Activated CD4-positive, alpha-beta T cell treated with anti-CD3 and anti-CD28 coated beads for 36 hours (primary cell): ENCODE measurements at regions not wholly inside any gene's neighbourhood (a gene's known extent, or its start where the extent isn't known, plus 50 kb on each side); places are given as distances from the start of the nearest gene placed in this dataset.

ENCODE experiments used
- ATAC-seq: fragments of 200-7000 bp; cut with Tn5 transposase; one replicate; pipeline ENCODE4 v1.10.0; 2021; ENCODE audit warnings: mild to moderate bottlenecking, moderate library complexity
- CTCF ChIA-PET: fragments of 350-600 bp; sonication (Branson Sonifier 250); formaldehyde crosslinking; loops from one replicate; lab custom pipeline; 2021; ENCODE audit warnings: antibody characterized with exemption; lab: Charles Lee
- POLR2A ChIA-PET: fragments of 350-600 bp; sonication (Branson Sonifier 250); formaldehyde crosslinking; loops from one replicate; lab custom pipeline; 2021; ENCODE audit warnings: antibody characterized with exemption, inconsistent platforms; lab: Charles Lee
- DNase-seq: peaks from one replicate; pipeline ENCODE4 v3.0.0-alpha.2; 2020
- H3K27ac Mint-ChIP-seq: one replicate; pipeline ENCODE4 v1.8.0; 2021; ENCODE audit warnings: mixed read lengths
- H3K27me3 Mint-ChIP-seq: one replicate; pipeline ENCODE4 v1.8.0; 2021; ENCODE audit warnings: mixed read lengths
- H3K36me3 Mint-ChIP-seq: one replicate; pipeline ENCODE4 v1.8.0; 2021; ENCODE audit warnings: low read depth, mixed read lengths
- H3K4me1 Mint-ChIP-seq: one replicate; pipeline ENCODE4 v1.8.0; 2021; ENCODE audit warnings: mixed read lengths
- H3K4me3 Mint-ChIP-seq: one replicate; pipeline ENCODE4 v1.8.0; 2021; ENCODE audit warnings: mild to moderate bottlenecking, moderate library complexity, mixed read lengths
- H3K9me3 Mint-ChIP-seq: one replicate; pipeline ENCODE4 v1.8.0; 2021; ENCODE audit warnings: low read depth, mixed read lengths
- intact Hi-C, 2 experiments: fragments of 100-400 bp; cut with DNase I in 1 of 2; cut with micrococcal nuclease in 1 of 2; formaldehyde crosslinking; loops; one replicate each; pipeline versions ENCODE4 v1.14.2 to v1.15.1; 2022 to 2024; cut with DNase I, micrococcal nuclease

DNA sequence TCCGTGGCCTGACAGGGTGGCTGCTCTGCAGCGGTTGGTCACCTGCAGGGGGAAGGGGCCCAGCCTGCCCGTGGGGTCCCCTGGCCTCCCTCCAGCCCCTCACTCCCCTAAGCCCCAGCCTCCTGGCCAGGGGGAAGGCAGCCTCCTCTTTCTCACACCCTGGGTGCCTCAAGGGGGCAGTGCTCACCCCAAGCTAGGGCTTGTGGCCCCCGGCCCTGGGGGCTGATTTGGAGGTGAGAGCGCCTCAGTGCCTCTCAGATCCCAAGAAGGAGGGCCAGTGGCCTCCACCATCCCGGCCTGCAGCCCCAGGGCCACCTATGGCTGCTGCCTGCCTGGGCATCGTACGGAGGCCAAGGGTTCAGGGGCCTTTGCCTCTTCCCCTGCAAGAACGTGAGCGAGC lies 66.4 kb upstream of the TTC34 start:
- no peaks in the 10 kb centered on the region for H3K27me3 Mint-ChIP-seq
- CTCF ChIA-PET = no interaction called here

DNA sequence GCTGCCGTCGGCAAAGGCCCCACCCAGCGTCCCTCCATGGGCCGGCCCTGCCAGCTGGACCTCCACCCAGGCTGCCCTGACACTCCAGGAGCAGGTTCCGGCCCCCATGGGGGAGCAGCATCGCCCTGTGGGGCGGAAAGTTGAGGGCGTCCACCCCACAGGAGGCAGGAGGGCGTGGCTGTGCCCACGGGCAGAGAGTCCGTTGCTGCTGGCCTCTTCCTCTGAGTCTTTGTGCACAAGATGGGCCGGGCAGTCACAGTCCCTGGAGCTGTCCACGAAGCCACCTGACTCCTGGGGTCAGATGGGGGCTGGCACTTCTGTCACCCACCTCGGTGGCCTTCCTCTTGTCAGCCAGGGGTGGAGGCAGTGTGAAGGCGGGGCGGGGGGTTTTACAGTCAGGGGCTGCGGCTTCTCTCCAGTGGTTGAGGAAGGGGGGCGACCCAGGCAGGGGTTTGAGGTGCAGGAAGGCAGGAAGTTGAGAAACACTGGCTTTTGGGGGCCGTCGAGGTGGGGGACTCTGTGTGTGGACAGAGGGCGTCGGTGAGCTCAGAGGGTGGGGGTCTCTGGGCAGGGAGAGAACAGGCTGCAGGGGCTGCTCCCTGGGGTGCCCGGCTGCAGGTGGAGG lies 67.2 kb upstream of the TTC34 start:
- DNase-seq = no peak
- H3K27me3 Mint-ChIP-seq = no peaks in the 10 kb centered on the region
- no peak for ATAC-seq
- H3K4me3 Mint-ChIP-seq = no peak overlapping the region
- POLR2A ChIA-PET = no interaction called here
- CTCF ChIA-PET = no interaction called here
- H3K27ac Mint-ChIP-seq = no peak overlapping the region
- H3K36me3 Mint-ChIP-seq = no peaks in the 10 kb centered on the region
- H3K9me3 Mint-ChIP-seq = peaks cover 7% of the 10 kb centered on the region
- intact Hi-C loops = no loop called here
- H3K4me1 Mint-ChIP-seq = no peaks in the 10 kb centered on the region

More for the DNA sequence above, 66.4 kb upstream of the TTC34 start:
- no peak overlapping the region for H3K27ac Mint-ChIP-seq
- no peaks in the 10 kb centered on the region for H3K4me1 Mint-ChIP-seq
- intact Hi-C loops = no loop called here
- H3K9me3 Mint-ChIP-seq = peaks cover 7% of the 10 kb centered on the region
- DNase-seq (no peak), ATAC-seq (no peak)
- H3K36me3 Mint-ChIP-seq = no peaks in the 10 kb centered on the region
- POLR2A ChIA-PET = no interaction called here
- H3K4me3 Mint-ChIP-seq = no peak overlapping the region

DNA sequence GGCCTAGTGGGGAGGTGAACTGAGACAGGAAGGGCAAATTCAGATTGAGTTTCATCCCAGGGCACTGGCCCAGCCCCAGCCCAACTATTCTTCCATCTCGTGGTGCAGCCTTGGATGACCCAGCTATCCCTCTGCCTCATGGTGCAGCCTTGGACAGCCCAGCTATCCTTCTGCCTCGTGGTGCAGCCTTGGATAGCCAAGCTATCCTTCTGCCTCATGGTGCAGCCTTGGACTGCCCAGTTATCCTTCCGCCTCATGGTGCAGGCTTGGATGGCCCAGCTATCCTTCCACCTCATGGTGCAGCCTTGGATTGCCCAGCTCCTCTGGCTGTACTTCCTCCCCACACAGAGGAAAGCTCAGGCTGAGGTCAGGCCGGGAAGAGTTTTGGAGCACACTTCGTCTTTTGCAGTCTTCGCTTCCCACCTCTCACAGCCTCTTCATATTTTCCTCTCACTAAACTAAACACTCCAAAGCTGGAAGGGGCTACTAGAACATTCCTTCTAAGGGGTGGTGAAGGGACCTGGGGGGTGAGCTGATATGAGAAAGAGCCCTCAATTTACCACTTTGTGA lies 69.8 kb upstream of the TTC34 start:
- H3K4me3 Mint-ChIP-seq = no peak overlapping the region
- H3K36me3 Mint-ChIP-seq = no peaks in the 10 kb centered on the region
- no peaks in the 10 kb centered on the region for H3K4me1 Mint-ChIP-seq
- DNase-seq = no peak
- no peak overlapping the region for H3K27ac Mint-ChIP-seq
- intact Hi-C loops = no loop called here
- no peaks in the 10 kb centered on the region for H3K27me3 Mint-ChIP-seq
- no peak for ATAC-seq
- POLR2A ChIA-PET = no interaction called here
- H3K9me3 Mint-ChIP-seq = peaks cover 7% of the 10 kb centered on the region
- CTCF ChIA-PET = no interaction called here

DNA sequence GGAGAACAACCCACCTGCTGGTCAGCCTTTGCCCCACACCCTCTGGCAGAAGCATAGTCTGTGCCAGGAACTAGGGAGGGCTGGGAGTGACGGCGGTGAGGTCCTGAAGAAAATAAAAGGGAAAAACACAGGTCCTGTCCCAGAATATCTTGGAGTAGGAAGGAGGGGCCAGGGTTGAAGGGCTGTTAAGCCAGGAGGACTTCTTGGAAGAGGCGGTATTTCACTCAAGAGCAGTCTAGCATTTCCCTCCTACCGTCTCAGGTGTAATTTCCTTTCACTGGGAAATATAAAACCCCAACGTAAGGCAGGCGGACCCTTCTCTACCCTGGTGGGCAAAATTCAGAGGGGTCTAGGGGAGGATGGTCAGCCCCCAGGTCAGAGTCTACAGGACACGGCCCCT lies 72.7 kb upstream of the TTC34 start:
- no peaks in the 10 kb centered on the region for H3K27me3 Mint-ChIP-seq
- no peaks in the 10 kb centered on the region for H3K4me1 Mint-ChIP-seq
- DNase-seq (no peak), ATAC-seq (no peak)
- ChIA-PET CTCF (no interaction called here), POLR2A (no interaction called here)
- no peaks in the 10 kb centered on the region for H3K36me3 Mint-ChIP-seq
- intact Hi-C loops = no loop called here
- peaks cover 7% of the 10 kb centered on the region for H3K9me3 Mint-ChIP-seq
- no peak overlapping the region for H3K27ac Mint-ChIP-seq
- no peak overlapping the region for H3K4me3 Mint-ChIP-seq

DNA sequence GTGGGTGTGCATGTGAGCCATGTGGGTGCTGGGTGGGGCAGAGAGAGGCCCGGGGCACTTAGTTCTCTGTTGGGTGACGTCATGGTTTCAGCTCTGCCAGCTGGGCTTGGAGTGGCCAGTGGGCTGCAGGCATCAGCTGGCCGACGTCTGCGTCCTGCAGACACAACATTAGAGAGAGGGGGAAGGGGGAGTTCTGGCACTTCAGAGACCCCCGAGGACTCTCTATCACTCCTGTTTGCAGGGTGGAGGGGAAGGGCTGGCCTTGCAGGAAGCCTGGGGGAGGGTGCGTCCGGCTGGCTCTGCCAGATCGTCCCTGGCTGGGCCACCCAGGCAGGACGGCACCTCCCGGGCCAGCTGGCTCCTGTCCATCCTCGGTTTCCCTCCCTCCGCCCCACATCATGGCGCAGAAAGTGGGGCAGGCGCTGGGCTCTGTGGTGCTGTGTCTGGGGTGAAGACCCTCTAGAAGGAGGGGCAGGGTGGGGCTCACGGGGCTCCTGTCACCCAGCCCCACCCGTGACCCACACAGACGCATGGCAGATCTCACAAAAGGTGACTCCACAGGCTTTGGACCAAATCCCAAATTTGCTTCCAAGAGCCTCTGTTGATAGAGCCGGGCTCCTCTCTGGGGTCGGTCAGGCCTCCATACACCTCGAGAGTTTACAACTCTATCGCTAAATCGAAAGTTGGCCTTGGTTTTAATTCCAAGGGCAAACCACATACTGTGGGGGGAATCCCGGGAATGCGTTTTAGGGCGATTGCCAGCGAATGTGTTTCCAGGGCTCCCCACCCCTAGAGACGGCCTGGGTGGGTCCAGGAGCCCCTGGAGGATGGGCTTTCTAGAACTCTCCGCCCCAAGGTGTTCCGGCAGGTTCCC lies 73.4 kb upstream of the TTC34 start:
- CTCF ChIA-PET = no interaction called here
- intact Hi-C loops = no loop called here
- no peak overlapping the region for H3K4me3 Mint-ChIP-seq
- H3K4me1 Mint-ChIP-seq = no peaks in the 10 kb centered on the region
- POLR2A ChIA-PET = no interaction called here
- H3K27me3 Mint-ChIP-seq = no peaks in the 10 kb centered on the region
- no peaks in the 10 kb centered on the region for H3K36me3 Mint-ChIP-seq
- H3K9me3 Mint-ChIP-seq = peaks cover 7% of the 10 kb centered on the region
- ATAC-seq (no peak), DNase-seq (no peak)
- H3K27ac Mint-ChIP-seq = no peak overlapping the region

DNA sequence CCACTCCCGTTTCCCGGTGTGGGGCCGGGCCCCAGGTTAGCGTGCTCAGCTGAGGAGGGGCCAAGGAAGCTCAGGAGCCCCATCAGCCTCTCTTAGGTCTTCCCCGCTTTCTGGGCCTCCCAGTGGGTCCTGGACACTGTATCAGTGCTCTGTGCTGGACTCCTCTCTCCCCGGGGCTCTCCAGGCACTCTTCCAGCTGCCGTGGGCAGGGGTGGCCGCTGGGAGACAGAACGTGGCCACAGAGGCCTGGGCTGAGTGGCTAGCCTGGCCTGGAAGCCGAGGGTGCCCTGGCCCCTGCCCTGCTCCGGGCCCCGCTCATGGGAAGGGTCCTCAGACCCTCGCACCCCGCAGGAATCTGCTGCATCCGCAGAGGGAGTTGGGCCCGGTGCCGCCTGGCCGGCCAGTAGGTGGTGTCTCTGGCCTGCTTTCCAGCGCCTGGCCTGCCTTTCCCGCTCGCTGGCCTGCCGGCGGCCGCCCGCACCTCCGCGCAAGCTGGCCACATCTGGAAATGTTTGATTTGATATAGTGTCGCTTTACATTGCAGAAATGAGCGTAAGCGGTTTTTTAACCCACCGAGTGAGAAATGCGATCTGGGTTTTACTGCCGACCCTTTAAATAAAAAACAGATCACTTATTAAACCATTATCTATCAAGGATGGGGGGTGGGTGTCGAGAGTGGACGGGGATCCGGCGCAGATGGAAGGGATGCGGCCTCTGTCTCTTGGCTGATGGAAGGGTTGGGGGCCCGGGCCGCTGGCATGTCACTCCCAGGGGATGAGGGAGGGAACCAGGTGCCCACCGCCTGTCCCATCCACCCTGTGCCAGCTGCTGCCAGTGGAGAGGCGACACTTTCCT lies 74.4 kb upstream of the TTC34 start:
- no peak for DNase-seq
- no peaks in the 10 kb centered on the region for H3K4me1 Mint-ChIP-seq
- ATAC-seq = no peak
- H3K27me3 Mint-ChIP-seq = no peaks in the 10 kb centered on the region
- CTCF ChIA-PET = no interaction called here
- H3K9me3 Mint-ChIP-seq = peaks cover 7% of the 10 kb centered on the region
- POLR2A ChIA-PET = no interaction called here
- intact Hi-C loops = no loop called here
- H3K36me3 Mint-ChIP-seq = no peaks in the 10 kb centered on the region
- no peak overlapping the region for H3K27ac Mint-ChIP-seq
- no peak overlapping the region for H3K4me3 Mint-ChIP-seq

DNA sequence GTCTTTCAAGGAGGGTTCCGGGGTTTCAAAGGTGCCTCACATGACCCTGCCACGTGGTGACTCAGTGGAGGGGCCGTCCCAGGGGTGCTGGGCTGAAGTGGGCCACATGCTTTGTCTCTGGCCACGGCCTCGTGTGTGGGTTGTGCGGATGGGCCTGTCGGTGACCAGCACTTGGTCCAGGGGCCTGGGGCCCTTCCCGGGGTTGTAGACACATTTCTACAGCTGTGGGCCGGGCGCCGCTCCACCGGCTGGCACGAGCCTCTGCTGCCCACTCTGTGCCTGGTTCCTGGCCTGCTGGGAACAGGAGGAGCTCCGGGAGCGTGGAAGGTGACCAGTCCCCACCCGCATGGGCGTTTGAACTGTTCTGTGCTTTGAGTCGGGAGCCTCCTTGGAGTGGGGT lies 75.4 kb upstream of the TTC34 start:
- no peak overlapping the region for H3K27ac Mint-ChIP-seq

DNA sequence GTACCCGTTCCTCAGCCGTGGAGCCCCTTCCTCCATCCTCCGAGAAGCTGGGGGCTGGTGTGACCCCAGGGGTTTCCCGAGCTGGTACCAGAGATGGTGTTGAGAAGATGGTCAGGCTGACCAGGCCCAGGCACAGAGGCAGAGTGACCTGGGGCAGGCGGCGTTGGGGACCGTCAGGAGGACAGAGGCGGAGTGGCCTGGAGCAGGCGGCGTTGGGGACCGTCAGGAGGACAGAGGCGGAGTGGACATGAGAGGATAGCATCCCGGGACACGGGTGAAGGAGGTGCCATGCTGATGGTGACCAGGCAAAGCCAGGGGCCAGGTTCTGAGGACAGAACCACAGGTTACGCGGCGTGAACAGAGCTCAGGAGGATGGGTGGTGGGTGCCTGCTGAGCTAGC lies 75.9 kb upstream of the TTC34 start:
- H3K9me3 Mint-ChIP-seq = no peaks in the 10 kb centered on the region
- no peaks in the 10 kb centered on the region for H3K36me3 Mint-ChIP-seq
- intact Hi-C loops = no loop called here
- ATAC-seq (no peak), DNase-seq (no peak)
- no peak overlapping the region for H3K4me3 Mint-ChIP-seq
- ChIA-PET POLR2A (no interaction called here), CTCF (no interaction called here)
- H3K27me3 Mint-ChIP-seq = no peaks in the 10 kb centered on the region
- H3K27ac Mint-ChIP-seq = no peak overlapping the region
- no peaks in the 10 kb centered on the region for H3K4me1 Mint-ChIP-seq

More for the DNA sequence above, 75.4 kb upstream of the TTC34 start:
- Mint-ChIP-seq H3K27me3 (no peaks in the 10 kb centered on the region), H3K9me3 (peaks cover 2% of the 10 kb centered on the region), H3K4me3 (no peak overlapping the region), H3K4me1 (no peaks in the 10 kb centered on the region), H3K36me3 (no peaks in the 10 kb centered on the region)
- ChIA-PET CTCF (no interaction called here), POLR2A (no interaction called here)
- intact Hi-C loops = no loop called here
- DNase-seq (no peak), ATAC-seq (no peak)

DNA sequence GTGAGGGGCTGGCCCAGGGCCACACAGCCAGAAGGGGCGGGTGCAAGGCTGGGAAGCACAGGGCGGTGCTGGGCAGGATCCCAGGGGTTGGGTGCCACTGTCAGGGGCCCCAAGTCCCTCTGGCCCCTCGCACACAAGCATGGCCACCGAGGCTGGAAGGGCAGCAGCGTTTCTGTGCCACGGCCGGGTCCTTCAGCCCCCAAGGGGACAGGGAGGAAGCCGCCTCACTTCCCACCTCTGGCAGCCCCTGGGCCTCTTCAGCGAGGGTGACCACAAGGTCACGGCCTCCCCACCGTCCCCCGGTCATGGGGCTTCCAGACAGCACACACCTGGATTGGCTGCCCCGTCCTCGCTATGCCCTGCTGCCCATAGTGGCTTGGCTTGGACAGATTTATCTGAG lies 77.1 kb upstream of the TTC34 start:
- POLR2A ChIA-PET = no interaction called here
- H3K9me3 Mint-ChIP-seq = no peaks in the 10 kb centered on the region
- no peak overlapping the region for H3K27ac Mint-ChIP-seq
- no peaks in the 10 kb centered on the region for H3K27me3 Mint-ChIP-seq
- ATAC-seq (no peak), DNase-seq (no peak)
- CTCF ChIA-PET = no interaction called here
- no peaks in the 10 kb centered on the region for H3K4me1 Mint-ChIP-seq
- no peaks in the 10 kb centered on the region for H3K36me3 Mint-ChIP-seq
- H3K4me3 Mint-ChIP-seq = no peak overlapping the region
- intact Hi-C loops = no loop called here

DNA sequence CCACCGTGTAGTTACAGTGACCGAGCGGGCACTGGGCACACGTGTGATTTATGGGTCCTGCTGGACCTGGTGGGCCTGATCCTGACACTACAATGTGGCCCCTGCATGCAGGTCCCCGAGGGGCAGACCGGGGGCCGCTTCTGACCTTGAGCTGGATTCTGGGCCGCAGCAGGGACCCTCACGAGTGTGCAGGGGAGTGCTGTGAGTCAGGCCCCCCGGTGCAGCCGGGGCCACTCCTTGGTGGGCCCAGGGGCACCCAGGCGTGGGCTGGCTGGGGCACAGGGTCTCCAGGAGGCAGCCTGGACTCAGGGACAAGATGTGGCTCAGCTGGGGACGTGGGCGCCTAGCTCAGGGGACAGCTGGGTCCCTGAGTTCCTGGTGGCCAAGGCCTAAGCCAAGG lies 77.5 kb upstream of the TTC34 start:
- Mint-ChIP-seq H3K4me1 (no peaks in the 10 kb centered on the region), H3K27ac (no peak overlapping the region), H3K27me3 (no peaks in the 10 kb centered on the region), H3K4me3 (no peak overlapping the region), H3K9me3 (no peaks in the 10 kb centered on the region), H3K36me3 (no peaks in the 10 kb centered on the region)
- intact Hi-C loops = no loop called here
- ATAC-seq (no peak), DNase-seq (no peak)
- ChIA-PET CTCF (no interaction called here), POLR2A (no interaction called here)

DNA sequence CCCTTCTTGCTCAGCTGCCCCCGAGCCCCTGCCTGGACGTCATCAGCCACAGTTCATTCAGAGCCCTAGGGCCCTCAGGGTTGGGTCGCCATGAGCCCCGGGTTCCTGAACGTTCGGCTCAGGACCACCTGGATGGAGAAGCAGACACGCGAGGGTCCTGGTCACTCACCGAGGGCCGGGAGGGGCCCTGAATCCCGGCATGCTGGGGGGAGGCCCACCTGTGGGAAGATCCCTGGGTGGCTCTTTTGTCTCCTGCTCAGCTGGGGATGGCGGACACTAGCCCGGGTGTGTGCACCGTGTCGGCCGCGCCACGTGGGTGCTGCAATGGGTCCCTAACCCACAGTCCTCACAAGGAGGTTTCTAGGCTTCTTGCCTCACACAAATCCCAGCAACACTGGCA lies 78.1 kb upstream of the TTC34 start:
- H3K36me3 Mint-ChIP-seq = no peaks in the 10 kb centered on the region
- H3K4me1 Mint-ChIP-seq = no peaks in the 10 kb centered on the region
- no peak overlapping the region for H3K4me3 Mint-ChIP-seq
- no peaks in the 10 kb centered on the region for H3K9me3 Mint-ChIP-seq
- POLR2A ChIA-PET = no interaction called here
- H3K27ac Mint-ChIP-seq = no peak overlapping the region
- CTCF ChIA-PET = no interaction called here
- ATAC-seq (no peak), DNase-seq (no peak)
- no peaks in the 10 kb centered on the region for H3K27me3 Mint-ChIP-seq
- intact Hi-C loops = no loop called here
